ENCODE measurements at regions not wholly inside any gene's neighbourhood (a gene's known extent, or its start where the extent isn't known, plus 50 kb on each side); places are given as distances from the start of the nearest gene placed in this dataset.

GRCh38 chr6:167668754-167669552 lies 157.8 kb upstream of the AFDN start:
- no peaks in the 10 kb centered on the region for H3K27me3 ChIP-seq (ENCODE audit: control insufficient read depth in 1 of 2, insufficient read depth in 2 of 2, low read length in 2 of 2)
- POLR2A ChIA-PET, result interaction anchor here (0.5 to 2.0 kb wide), 5 partner anchors 7 to 93 kb away, joined by 3 to 9 read pairs (median 4); no protein-coding TSS in a partner anchor
- H2AFZ ChIP-seq (ENCODE audit: low read length), result no peak overlapping the region
- no peaks in the 10 kb centered on the region for H3K9me3 ChIP-seq (ENCODE audit: low read length)
- peak overlapping the region; percentile 85 for H3K27ac ChIP-seq (ENCODE audit: extremely low read length, insufficient read depth, low read length)
- H3K4me3 ChIP-seq (replicated peaks in 1 of 3; ENCODE audit: insufficient read depth in 1 of 3, low read depth in 2 of 3, low read length in 3 of 3), result peak overlapping the region; percentile 1 to 54 (median 7); a peak in 4 of 6 replicates
- CTCF ChIA-PET (ENCODE audit: low intra/inter-chr PET ratio, low total read pairs), result no interaction called here
- H3K4me1 ChIP-seq (ENCODE audit: insufficient read depth, low read length), result peaks cover 100% of the 10 kb centered on the region
- no peaks in the 10 kb centered on the region for H3K36me3 ChIP-seq (replicated peaks in 1 of 2; ENCODE audit: control insufficient read depth in 1 of 2, insufficient read depth in 2 of 2, low read length in 2 of 2)
- no TSS peak for BruUV-seq (replicated peaks)
- in situ Hi-C loops (cut with HindIII; ENCODE audit: extremely low pct_ligation_motif_present, low pct_unique_long_range_greater_than_20kb), result loop anchor here (5.0 kb wide), 1 partner anchor 102 kb away; no protein-coding TSS in a partner anchor
- peak; percentile 52 for ATAC-seq
- H4K20me1 ChIP-seq (ENCODE audit: insufficient read depth, low read length), result no peaks in the 10 kb centered on the region
- FAIRE-seq, result no peak
- H3K9ac ChIP-seq (ENCODE audit: insufficient read depth, low read depth, low read length), result peak overlapping the region; percentile 59
- DNase-seq (ENCODE audit: low spot score), result no peak
- peak overlapping the region; percentile 80 for H3K4me2 ChIP-seq (ENCODE audit: low read depth, low read length)
- WGBS (ENCODE audit: low lambda C conversion rate), result 52% methylated on average over 18 of the region's 21 CpGs
- intact Hi-C loops (cut with micrococcal nuclease; ENCODE audit: unreplicated experiment), result loop anchor here (1.0 kb wide), 2 partner anchors 14 to 159 kb away; no protein-coding TSS in a partner anchor
- no peaks in the 10 kb centered on the region for H3K79me2 ChIP-seq (ENCODE audit: insufficient read depth, low read length)
- TF ChIP-seq ZNF552 (CRISPR knock-in tag; IDR thresholded peaks at IDR 0.05; ENCODE audit: borderline replicate concordance) (0 out of 2 replicates have a peak, but pooled peaks have one; percentile 2), HOXA9 (CRISPR knock-in tag; IDR thresholded peaks at IDR 0.05; ENCODE audit: borderline replicate concordance) (peak; percentile 27; the same call in 1 of the 2 replicates), ZBTB2 (CRISPR knock-in tag; IDR thresholded peaks at IDR 0.05; ENCODE audit: low read depth) (peak; percentile 4; the same call in 1 of the 2 replicates), ZNF20 (CRISPR knock-in tag; IDR thresholded peaks at IDR 0.05) (no peak), NR0B2 (CRISPR knock-in tag; IDR thresholded peaks at IDR 0.05) (no peak), ZNF790 (CRISPR knock-in tag; IDR thresholded peaks at IDR 0.05; ENCODE audit: borderline replicate concordance) (0 out of 2 replicates have a peak, but pooled peaks have one; percentile 0), ZFP41 (CRISPR knock-in tag; IDR thresholded peaks at IDR 0.05; ENCODE audit: borderline replicate concordance) (no peak), HNRNPLL (IDR thresholded peaks at IDR 0.05; ENCODE audit: low read depth, low read length, poor library complexity, severe bottlenecking) (peak; percentile 13), TRIM24 (CRISPR knock-in tag; IDR thresholded peaks at IDR 0.05) (0 out of 2 replicates have a peak, but pooled peaks have one; percentile 38), FOSL2 (CRISPR knock-in tag; IDR thresholded peaks at IDR 0.05) (peak; percentile 14; the same call in 1 of the 2 replicates), HMGA1 (CRISPR knock-in tag; conservative IDR thresholded peaks at IDR 0.05) (no peak), CCAR2 (optimal IDR thresholded peaks at IDR 0.05; ENCODE audit: low read depth, low read length) (peak; percentile 6), CSRNP1 (CRISPR knock-in tag; IDR thresholded peaks at IDR 0.05) (no peak), EZH2 (conservative IDR thresholded peaks at IDR 0.05; ENCODE audit: low read depth, low read length) (no peak), ZFP90 (CRISPR knock-in tag; IDR thresholded peaks at IDR 0.05; ENCODE audit: borderline replicate concordance) (0 out of 2 replicates have a peak, but pooled peaks have one; percentile 26), SALL2 (CRISPR knock-in tag; IDR thresholded peaks at IDR 0.05) (peak; percentile 13; the same call in 1 of the 2 replicates), ZNF782 (CRISPR knock-in tag; IDR thresholded peaks at IDR 0.05; ENCODE audit: borderline replicate concordance) (0 out of 2 replicates have a peak, but pooled peaks have one; percentile 17), ZNF768 (CRISPR knock-in tag; IDR thresholded peaks at IDR 0.05) (0 out of 2 replicates have a peak, but pooled peaks have one; percentile 15)
